ENCODE measurements at regions not wholly inside any gene's neighbourhood (a gene's known extent, or its start where the extent isn't known, plus 50 kb on each side); places are given as distances from the start of the nearest gene placed in this dataset.
"Not testable (repeated sequence)": the region's sequence is repeated elsewhere in the genome, so short reads cannot be mapped to it uniquely, and the experiment has no call there.

DNA sequence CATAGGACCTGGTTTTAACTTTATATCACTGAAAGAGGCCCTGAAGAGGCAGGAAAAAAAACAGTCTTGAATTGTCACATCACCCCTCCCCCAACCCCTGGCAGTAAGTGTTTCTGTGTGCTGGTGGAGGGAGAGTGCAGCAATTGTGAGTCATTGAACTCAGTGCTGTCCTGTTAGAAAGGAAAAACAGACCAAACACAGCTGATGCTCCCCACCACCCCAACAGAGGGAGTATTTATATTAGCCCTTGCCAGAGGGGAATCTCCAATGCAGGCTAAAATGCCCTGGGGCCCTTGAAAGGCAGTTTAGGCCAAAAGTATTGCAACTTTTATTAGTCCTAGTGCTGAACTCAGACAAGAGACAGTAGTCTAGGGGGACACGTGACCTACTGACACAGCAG lies 197.8 kb upstream of the AGTR2 start:
- no peak for DNase-seq

DNA sequence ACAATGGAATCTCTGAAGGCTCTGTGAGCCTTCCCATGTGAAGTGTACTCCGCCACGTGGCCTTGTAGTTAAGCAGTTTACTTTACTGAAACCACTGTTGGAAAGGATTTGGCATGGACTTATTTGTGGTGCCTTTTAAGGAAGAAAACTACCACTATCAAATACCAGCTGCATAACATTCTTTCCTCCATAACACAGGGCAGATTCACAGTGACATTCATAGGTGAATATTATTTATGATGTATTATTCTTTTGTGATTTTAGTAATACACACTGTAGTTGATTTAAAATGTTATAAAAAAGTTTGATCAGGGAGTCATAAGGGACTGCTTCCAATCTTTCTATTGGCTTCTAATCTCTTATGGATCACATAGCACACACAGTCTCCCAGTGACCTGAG lies 192.5 kb upstream of the AGTR2 start:
- DNase-seq: no peak

DNA sequence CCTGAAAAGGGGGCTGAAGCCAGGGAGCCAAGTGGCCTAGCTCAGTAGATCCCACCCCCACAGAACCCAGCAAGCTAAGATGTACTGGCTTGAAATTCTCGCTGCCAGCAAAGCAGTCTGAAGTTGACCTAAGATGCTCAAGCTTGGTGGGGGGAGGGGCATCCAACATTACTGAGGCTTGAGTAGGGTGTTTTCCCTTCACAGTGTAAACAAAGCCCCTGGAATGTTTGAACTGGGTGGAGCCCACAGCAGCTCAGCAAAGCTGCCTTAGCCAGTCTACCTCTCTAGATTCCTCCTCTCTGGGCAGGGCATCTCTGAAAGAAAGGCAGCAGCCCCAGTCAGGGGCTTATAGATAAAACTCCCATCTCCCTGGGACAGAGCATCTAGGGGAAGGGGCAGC lies 187.4 kb upstream of the AGTR2 start:
- DNase-seq: not testable (repeated sequence)

DNA sequence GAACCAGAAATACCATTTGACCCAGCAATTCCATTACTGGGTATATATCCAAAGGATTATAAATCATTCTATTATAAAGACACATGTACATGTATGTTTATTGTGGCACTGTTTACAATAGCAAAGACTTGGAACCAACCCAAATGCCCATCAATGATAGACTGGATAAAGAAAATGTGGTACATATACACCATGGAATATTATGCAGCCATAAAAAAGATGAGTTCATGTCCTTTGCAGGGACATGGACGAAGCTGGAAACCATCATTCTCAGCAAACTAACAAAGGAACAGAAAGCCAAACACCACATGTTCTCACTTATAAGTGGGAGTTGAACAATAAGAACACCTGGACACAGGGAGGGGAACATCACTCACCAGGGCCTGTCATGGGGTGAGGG lies 183.1 kb upstream of the AGTR2 start:
- DNase-seq: not testable (repeated sequence)

DNA sequence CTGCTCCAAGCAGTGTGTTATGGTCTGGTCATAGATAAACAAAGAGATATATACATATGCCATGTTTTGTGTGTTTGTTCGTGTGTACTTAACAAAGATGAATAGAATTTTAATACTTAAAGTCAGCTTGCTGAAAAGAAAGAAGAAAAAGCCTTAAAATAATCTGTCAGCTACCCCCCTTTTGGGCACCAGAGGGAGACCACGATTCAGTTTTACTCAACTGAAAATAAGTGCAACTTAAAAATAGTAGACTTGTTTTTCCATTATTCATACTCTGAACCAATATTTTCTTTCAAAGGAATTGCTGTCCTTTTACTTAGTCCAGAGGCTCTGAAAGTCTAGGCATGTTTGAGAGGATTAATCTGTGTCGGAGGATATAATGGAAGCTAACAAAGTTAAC lies 181.7 kb upstream of the AGTR2 start:
- DNase-seq: no peak

DNA sequence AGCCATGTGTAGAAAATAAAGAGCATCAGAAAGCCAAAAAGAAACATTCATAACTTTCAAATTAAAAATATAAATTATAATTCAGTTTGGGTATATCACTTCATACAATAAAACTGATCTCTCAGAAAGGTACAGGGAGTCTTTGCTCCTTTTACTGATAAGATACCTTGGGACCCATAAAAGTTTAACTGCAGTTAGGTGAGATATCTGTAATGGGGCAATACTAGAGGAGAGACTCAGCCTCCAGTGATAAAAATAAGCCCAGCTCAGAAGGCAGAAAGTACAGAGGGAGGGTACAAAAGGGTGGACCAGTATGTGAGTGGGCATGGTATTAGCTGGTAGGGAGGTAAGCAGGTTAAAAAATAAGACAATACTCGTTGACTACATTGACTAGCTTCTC lies 180.9 kb upstream of the AGTR2 start:
- no peak for DNase-seq

DNA sequence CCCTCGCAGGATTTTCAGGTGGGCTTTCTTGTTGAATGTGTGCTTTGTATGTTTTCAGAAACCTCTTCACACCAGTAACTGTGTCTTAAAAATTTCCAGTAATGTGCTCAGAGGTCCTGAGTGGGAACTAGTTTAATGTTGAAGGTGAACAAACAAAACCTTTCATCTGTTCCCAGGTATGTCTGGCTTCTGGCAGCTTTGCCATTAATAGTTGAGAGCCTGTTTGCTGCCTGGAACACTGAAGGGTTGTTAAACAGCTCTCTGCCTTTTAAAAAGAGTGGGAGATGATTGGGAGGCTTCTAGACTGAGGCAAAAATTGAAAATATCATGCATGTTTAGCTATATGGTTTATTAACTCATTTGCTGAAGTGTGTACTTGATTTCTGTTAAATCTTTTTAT lies 161.2 kb upstream of the AGTR2 start:
- DNase-seq: no peak

DNA sequence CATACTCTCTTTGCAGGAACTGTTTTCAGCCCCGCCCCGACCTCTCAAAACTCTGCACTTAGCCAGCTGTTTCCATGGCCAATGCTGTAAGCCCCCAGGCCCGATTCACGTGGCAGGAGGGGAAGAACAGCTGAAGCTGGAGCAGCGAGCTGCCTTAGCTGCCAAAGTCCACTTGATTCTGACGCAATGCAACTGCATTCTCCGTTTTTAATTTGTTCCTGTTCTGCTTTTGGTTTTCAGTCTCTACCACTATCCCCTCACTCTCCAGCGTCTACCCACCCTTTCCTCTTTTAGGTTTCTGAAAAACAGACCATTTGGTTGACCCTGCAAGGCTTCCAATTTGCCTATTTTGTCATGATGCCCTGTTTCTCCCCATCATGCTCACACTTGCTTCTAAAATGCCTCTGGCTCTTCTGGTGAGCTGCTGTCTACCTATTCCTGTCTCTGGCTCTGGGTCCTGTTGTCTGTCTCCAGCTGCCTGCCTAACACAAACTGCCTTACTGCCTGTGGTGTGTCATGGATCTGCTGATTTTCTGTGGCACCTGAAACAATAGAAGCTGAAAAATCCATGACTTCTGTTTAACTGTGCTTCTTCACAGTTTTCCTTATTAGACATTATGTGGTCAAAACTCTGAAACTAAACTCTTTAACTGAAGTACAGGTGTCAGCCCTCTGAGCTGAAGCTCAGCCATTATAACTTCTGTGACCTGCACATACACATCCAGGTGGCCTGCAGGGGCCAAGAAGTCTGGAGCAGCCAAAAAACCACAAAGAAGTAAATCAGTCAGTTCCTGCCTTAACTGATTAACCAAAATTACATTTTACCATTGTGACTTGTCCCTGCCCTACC lies 160.5 kb upstream of the AGTR2 start:
- DNase-seq: no peak

DNA sequence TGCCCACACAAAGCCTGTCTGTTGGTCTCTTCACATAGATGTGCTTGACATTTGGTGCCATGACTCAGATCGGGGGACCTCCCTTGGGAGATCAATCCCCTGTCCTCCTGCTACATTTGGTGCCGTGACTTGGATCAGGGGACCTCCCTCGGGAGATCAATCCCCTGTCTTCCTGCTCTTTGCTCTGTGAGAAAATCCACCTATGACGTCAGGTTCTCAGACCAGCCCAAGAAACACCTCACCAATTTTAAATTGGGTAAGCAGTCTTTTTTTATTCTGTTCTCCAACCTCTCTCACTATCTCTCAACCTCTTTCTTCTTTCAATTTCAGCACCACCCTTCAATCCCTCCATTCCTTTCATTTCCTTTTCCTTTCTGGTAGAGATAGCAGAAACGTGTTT lies 159.6 kb upstream of the AGTR2 start:
- no peak for DNase-seq

DNA sequence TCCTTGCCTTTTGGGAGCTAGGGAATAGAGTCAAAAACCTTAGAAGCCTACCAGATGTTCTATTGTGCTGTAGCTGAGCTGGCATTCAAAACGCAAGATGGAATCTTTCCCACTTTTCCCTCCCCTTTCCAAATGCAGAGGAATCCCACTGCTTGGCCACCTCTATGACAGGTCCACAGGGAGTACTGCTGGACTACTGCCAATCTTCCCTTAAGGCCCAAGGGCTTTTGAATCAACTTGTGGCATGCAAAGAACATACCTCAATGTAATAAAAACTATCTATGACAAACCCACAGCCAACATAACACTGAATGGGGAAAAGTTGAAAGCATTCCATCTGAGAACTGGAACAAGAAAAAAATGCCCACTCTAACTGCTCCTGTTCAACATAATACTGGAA lies 139.2 kb upstream of the AGTR2 start:
- DNase-seq: no peak

All from hematopoietic multipotent progenitor cell treated with erythropoietin and hydrocortisone succinate and interleukin-3 and kit ligand, for 8 days (in vitro differentiated cells).